ENCODE measurements at regions not wholly inside any gene's neighbourhood (a gene's known extent, or its start where the extent isn't known, plus 50 kb on each side); places are given as distances from the start of the nearest gene placed in this dataset.
"Not testable (repeated sequence)": the region's sequence is repeated elsewhere in the genome, so short reads cannot be mapped to it uniquely, and the experiment has no call there.

DNA sequence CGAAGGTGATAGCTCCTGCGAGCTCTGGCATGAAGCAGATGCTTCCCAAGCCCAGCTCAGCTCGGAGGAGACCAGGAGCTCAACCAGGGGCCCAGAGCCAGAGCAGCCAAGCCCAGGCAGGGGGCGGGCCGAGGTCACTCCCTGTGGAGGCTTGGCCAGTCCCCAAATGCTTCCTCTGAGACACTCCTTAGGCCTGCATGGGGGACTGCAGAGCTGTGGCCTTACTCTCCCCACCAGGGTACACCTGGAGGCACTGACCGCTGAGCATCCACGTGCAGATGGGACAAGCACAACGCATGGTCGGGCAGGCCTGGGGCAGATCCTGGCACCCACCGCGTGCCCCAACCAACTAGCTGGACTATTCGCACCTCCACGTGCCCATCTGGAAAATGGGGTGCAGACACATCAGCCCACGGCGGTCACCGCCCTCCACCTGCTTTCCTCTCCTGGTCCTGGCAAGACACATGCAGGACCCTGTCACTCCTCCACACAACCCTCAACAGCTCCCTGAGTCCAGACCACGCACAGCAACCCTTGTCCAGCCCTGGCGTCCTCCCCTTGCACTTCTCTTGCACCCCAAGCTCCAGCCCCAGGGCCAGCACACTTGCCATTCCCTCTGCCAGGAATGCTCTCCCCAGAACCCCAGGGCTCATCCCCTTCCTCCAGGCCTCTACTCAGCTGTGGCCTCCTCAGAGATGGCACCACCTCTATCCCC lies 164.7 kb upstream of the IQSEC1 start:
- no peak overlapping the region for H3K4me3 Mint-ChIP-seq
- no peaks in the 10 kb centered on the region for H3K9me3 Mint-ChIP-seq
- DNase-seq: no peak
- no peak overlapping the region for H3K27ac Mint-ChIP-seq
- H3K36me3 Mint-ChIP-seq: no peaks in the 10 kb centered on the region
- peaks cover 8% of the 10 kb centered on the region for H3K27me3 Mint-ChIP-seq
- H3K4me1 Mint-ChIP-seq: peaks cover 19% of the 10 kb centered on the region

DNA sequence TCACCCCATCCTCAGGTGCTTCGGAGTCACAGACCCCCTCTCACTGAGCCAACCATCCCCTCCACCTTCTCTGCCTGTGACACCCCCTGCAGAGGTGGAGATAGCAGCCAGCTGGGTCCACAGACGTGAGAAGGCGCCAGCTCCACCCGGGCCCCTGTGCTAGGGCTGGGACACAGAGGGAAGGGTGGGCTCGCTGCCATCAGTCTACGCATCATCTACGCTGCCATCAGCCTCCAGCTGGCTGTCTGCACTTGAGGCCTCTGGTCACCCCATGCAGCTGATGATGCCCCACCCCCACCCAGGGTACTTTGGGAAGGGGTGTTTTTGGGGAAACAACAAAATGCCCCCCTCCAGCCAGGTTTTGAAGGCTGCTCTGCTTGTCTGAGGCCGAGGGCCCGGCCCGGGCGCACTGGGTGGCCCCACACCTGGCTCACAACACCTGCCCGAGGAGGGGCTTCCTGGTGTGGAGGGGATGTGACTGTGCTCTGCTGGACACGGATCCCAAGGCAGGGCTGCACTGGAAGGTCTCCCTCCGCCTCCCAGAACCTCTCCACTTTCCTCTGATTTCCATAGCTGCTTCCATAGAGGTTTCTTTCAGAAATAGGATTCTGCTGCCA lies 163.4 kb upstream of the IQSEC1 start:
- Mint-ChIP-seq H3K27ac (no peak overlapping the region), H3K4me3 (no peak overlapping the region), H3K27me3 (peaks cover 8% of the 10 kb centered on the region), H3K36me3 (no peaks in the 10 kb centered on the region), H3K9me3 (no peaks in the 10 kb centered on the region), H3K4me1 (peaks cover 19% of the 10 kb centered on the region)
- no peak for DNase-seq

DNA sequence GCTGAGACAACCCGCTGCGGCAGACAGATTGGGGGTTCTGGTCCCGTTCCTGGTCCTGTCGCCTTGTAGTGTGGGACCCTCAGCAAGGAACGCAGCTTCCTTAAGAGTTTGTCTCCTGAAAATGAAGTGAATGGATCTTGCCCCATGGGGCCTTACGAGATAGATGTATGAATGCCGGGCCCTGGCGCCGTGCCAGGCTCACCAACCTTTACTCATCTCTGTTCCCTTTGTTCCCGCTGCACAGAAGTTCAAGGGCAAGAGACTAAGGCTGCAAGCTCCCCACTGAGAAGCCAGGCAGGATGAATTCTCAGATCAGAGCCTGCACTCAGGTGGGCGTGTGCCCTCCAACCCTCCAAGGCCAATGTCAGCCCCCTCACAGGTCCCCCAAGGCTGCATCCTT lies 162.7 kb upstream of the IQSEC1 start:
- Mint-ChIP-seq H3K27ac (no peak overlapping the region), H3K9me3 (no peaks in the 10 kb centered on the region), H3K27me3 (peaks cover 8% of the 10 kb centered on the region), H3K4me3 (no peak overlapping the region), H3K36me3 (no peaks in the 10 kb centered on the region), H3K4me1 (peaks cover 19% of the 10 kb centered on the region)
- no peak for DNase-seq

DNA sequence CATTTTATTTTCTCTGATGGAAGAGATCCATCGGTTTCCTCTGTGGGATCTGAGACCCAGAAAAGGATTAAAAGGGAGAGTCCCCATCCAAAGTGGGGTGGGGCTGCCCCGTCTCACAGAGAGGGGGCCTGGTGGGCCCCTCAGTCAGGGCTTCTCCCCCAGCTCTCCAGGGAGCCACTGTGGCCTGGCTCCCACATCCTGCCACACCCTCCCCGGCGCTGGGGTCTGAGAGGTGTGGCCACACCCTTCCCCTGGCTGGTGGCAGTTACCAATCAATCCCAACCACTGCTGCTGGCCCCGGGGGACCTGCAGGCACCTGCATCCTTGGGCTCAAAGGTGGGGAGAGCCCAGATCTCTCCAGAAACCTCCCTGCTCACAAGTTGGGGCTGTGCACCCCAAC lies 161.8 kb upstream of the IQSEC1 start:
- no peaks in the 10 kb centered on the region for H3K9me3 Mint-ChIP-seq
- no peaks in the 10 kb centered on the region for H3K36me3 Mint-ChIP-seq
- H3K4me3 Mint-ChIP-seq: no peak overlapping the region
- H3K27me3 Mint-ChIP-seq: peaks cover 8% of the 10 kb centered on the region
- peaks cover 19% of the 10 kb centered on the region for H3K4me1 Mint-ChIP-seq
- peak; percentile 28 for DNase-seq
- no peak overlapping the region for H3K27ac Mint-ChIP-seq

DNA sequence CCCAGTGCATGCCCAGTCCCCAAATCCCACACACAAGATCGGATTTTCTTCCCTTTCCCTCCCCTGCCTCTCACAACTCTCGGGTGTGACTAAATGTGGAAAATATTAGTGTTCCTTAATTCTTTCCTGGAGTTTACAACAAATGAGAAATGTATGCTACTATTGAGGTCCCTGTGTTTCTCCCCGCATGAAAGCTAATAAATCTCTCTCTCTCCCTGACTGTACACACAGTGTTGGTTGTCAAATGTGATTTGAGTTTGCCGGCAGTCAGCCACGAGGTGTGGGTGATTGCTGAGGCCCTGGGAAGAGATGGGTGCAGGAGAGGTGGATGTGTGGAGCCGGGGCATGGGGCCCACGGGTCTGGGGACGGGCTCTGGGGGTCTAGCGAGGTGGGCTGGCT lies 161.4 kb upstream of the IQSEC1 start:
- DNase-seq: no peak
- H3K36me3 Mint-ChIP-seq: no peaks in the 10 kb centered on the region
- no peak overlapping the region for H3K4me3 Mint-ChIP-seq
- H3K27me3 Mint-ChIP-seq: peaks cover 8% of the 10 kb centered on the region
- no peak overlapping the region for H3K27ac Mint-ChIP-seq
- no peaks in the 10 kb centered on the region for H3K9me3 Mint-ChIP-seq
- peaks cover 19% of the 10 kb centered on the region for H3K4me1 Mint-ChIP-seq

DNA sequence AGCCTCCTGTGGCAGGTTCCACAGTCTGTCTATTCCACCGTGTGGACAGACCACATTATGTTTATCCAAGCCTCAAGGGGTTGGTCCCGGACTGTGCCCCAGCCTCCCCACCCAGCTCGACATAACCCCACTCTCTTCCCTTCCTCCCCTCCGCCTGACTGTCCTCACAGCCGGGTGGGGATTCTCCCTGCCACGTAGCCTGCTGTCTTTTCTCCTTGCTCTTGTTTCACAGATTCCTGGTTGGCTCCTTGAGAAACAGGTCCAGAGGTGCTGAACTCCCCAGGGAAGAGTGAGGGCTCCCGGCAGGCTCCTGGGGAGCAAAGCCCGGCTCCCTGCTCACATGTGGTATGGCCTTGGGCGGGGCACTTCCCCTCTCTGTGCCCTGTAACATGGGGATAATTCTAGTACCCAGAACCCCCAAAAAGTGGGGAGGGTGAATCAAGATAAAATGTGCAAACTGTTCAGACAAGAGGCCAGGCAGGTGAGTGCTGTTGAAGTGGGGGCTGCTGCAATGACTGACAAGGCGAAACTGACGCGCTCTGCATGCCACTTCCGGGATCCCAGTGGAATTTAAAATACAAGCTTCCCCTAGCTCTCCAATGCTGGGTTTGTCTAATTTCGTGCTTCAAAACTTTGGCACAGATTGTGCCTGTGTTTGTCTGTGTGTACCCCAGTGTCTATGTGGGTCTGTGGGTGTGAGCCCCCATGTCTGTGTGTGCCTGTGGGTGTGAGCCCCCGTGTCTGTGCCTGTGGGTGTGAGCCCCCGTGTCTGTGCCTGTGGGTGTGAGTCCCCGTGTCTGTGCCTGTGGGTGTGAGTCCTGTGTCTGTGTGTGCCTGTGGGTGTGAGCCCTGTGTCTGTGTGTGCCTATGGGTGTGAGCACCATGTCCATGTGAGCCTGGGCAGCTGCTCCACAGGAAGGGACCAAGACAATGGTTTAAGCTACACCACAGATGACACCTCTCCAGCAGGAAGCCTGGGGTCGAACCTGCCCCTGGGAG lies 160.6 kb upstream of the IQSEC1 start:
- H3K27ac Mint-ChIP-seq: no peak overlapping the region
- peaks cover 19% of the 10 kb centered on the region for H3K4me1 Mint-ChIP-seq
- no peak for DNase-seq
- peaks cover 8% of the 10 kb centered on the region for H3K27me3 Mint-ChIP-seq
- H3K4me3 Mint-ChIP-seq: no peak overlapping the region
- no peaks in the 10 kb centered on the region for H3K36me3 Mint-ChIP-seq
- H3K9me3 Mint-ChIP-seq: no peaks in the 10 kb centered on the region

DNA sequence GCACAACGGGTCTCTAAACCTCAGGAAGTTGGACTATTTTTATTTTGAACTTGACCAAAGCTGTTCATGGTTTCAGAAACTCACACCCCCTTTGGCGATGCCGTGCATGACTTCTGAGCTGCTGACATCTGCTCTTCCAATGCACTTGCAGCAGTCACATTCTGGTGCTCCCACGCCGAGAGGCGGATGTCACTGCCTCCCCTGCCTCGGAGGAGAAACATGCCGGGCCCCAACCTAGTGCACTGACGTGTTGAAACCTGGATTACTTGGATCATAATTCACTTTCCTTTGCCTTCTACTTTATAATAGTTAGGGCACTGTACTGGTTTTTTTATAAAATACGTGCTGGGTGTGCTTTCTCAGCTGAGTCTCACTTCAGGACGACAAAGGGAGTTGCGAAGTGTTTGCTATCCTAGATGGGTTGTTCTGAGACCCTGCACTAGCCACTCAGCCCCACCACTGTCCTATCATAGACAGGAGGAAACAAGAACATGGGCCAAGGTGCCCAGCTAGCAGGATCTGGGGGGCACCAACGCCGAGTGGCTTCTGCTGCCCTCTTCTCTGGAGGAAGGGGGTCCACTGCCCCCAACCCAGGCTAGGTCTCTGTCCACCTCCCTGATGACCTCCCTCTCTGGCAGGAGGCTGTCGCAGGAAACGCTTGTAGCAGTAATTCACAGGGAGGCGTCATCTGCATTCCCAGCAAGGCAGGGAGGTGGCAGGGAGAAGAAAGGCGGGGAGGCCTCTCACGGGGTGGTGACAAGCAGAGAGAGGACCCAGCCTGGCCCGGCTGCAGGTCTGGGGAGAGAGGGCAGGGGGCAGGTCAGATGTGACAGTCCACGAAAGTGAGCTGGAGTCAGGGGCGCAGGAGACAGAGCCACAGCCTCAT lies 158.8 kb upstream of the IQSEC1 start:
- H3K27ac Mint-ChIP-seq: no peak overlapping the region
- no peaks in the 10 kb centered on the region for H3K9me3 Mint-ChIP-seq
- no peak overlapping the region for H3K4me3 Mint-ChIP-seq
- H3K27me3 Mint-ChIP-seq: peaks cover 8% of the 10 kb centered on the region
- H3K4me1 Mint-ChIP-seq: peaks cover 19% of the 10 kb centered on the region
- no peak for DNase-seq
- no peaks in the 10 kb centered on the region for H3K36me3 Mint-ChIP-seq

DNA sequence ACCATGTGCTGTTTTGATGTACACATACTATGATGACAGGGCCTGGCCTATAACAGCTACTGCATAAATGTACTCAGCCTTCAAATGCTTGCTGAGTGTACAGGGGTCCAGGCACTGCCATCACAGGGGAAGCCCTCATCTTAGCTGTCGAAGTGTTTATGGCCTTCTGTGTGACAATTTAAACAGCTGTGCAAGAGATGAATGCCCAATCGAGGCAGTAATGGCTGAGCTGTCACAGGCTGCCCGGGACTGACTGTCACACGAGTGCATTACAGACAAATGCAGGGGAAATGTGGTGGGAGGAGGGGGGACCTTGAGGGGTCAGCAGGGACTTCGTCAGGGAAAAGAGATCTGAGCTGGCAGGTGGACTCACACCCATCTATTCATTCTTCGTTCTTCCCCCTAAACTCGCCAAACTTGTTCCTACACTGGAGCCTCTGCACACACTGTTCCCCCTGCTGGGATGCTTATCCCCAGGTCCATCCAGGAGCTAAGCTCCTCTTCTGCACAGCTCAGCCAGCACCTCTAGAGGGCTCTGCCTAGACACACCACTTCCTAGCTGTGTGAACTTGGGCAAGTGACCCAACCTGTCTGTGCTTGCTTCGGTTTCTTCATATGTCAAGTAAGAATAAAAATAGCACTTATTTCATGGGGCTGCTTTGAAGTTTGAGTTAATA lies 156.2 kb upstream of the IQSEC1 start:
- Mint-ChIP-seq H3K27ac (no peak overlapping the region), H3K4me1 (peaks cover 8% of the 10 kb centered on the region), H3K9me3 (no peaks in the 10 kb centered on the region), H3K27me3 (peaks cover 4% of the 10 kb centered on the region), H3K36me3 (no peaks in the 10 kb centered on the region), H3K4me3 (no peak overlapping the region)
- no peak for DNase-seq

DNA sequence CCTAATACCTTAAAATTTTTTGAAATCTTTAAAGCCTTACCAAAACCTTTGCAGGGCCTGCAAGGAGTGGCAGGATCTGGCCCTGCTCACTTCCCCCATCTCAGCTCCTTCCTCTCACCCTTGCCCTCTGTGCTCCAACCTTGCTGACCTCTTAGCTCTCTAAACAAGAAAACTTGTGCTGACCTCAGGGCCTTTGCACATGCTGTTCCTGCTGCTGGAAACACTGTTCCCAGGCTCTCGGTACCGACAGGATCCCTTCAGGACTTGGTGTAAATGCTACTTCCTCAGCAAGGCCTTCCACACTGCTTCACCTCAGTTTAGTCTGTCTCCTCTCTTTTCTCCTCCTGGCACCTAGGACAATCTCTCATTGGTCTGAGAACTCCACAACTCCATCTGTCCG lies 155.4 kb upstream of the IQSEC1 start:
- H3K27ac Mint-ChIP-seq: no peak overlapping the region
- DNase-seq: no peak
- no peaks in the 10 kb centered on the region for H3K36me3 Mint-ChIP-seq
- H3K9me3 Mint-ChIP-seq: no peaks in the 10 kb centered on the region
- H3K4me3 Mint-ChIP-seq: no peak overlapping the region
- peaks cover 1% of the 10 kb centered on the region for H3K4me1 Mint-ChIP-seq
- peaks cover 2% of the 10 kb centered on the region for H3K27me3 Mint-ChIP-seq

DNA sequence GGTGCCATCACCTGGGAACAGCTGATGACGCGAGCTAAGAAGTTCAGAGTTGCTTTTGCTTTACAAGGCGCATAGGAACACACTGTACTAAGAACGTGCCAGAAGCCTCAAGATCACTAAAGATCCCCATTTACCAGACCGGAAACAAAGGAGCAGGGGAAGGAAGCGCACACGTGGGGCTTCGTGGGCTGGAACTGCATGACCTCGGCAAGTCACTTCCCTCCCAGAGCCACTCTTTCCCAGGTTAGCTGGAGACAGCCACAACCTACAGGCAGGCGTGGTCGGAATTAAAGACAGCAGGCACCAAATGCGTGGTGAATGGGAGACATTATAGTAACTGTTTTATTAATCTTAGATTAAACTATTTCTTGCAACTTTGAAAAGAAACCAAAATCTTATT lies 154.9 kb upstream of the IQSEC1 start:
- not testable (repeated sequence) for DNase-seq, H3K4me1 Mint-ChIP-seq, H3K27me3 Mint-ChIP-seq, H3K36me3 Mint-ChIP-seq, H3K4me3 Mint-ChIP-seq, H3K27ac Mint-ChIP-seq, H3K9me3 Mint-ChIP-seq

DNA sequence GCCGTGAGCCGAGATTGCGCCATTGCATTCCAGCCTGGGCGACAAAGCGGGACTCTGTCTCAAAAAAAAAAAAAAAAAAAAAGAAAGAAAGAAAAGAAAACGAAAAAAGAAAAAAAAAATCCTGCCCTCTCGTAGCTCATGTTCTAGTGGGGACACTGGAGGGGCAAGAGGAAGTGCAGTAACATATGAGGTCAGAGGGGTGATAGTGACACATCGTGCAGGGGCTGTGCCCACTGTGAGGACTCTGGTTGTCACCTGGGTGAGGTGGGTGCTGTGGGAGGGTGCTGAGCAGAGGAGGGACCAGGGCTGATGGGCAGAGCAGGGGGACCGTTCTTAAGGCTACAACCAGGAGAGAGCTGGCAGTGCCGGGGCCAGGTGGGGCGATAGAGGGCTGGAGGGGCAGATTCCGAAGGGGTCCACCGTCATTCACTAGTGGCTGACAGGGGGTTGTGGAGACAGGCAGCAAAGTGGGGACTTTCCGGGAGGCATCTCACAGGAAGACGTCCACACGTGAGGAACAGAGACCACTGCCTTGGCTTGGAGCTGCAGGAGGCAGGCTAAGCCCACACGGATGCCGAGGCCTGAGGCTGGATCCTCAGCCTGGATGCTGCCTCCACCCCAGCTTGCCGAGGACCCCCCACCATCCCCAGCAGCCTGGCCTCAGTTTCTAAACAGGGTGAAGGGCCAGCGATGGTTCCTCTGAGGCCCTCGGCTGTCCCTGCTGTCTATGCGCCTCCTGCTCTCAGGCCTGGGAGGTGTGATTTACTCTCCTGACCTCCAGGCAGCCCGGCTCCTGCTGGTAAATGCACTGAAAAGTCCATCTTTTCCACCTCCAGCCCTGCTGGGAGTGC lies 154.3 kb upstream of the IQSEC1 start:
- Mint-ChIP-seq H3K27ac (no peak overlapping the region), H3K9me3 (no peaks in the 10 kb centered on the region)

DNA sequence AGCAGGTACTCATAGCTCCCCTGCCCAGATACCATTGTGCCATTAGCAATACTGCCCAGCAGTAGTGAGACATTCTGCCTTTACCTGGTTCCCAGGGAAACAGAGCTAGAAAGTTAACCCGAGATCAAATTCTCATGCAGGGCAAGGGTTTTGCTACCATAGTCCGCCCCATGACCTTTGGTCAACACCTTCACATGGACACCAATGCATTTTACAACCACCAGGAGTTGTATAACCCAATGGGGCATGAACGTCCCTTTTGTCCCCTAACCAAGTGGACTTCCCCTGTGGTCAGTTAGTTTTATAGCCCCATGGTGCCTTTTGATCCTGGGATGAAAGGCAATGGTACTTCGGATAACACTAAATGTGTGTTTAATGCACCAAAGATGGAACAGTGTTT lies 151.7 kb upstream of the IQSEC1 start:
- H3K9me3 Mint-ChIP-seq: no peaks in the 10 kb centered on the region
- no peaks in the 10 kb centered on the region for H3K27me3 Mint-ChIP-seq
- no peak overlapping the region for H3K27ac Mint-ChIP-seq
- no peaks in the 10 kb centered on the region for H3K36me3 Mint-ChIP-seq
- no peak for DNase-seq
- no peak overlapping the region for H3K4me3 Mint-ChIP-seq
- peaks cover 3% of the 10 kb centered on the region for H3K4me1 Mint-ChIP-seq

More for the DNA sequence above, 154.3 kb upstream of the IQSEC1 start:
- peaks cover 3% of the 10 kb centered on the region for H3K4me1 Mint-ChIP-seq
- no peak for DNase-seq
- H3K27me3 Mint-ChIP-seq: no peaks in the 10 kb centered on the region
- no peak overlapping the region for H3K4me3 Mint-ChIP-seq
- no peaks in the 10 kb centered on the region for H3K36me3 Mint-ChIP-seq

DNA sequence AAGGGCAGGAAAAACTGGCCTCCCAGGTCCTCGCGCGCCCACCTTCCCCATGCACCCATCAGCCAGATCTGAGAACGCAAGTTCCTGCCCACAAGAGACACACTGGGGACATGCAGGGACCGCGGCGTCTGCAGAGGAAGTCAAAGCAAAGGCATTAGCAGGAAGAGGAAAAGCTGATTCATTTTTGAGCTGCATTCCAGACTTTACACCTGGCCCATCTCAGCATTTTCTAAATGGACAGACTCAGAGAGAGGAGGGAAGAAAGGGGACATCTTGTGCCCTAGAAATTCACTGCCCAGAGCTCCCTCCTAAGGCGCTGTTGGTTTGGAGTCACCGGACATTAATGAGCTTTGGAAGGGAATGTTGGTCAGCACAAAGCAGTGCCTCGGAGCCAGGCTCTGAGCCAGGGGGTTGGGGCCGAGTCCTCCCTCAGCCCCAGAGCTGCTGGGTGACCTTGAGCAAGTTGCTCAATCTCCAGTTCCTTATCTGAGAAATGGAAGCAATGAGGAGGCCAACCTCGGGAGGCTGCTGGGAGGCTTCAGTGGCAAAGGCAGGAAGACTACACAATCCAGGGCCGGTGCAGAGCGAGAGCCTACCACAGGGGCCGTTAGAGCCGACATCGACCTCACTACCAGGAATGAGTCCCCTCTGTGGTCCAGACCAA lies 150.5 kb upstream of the IQSEC1 start:
- no peaks in the 10 kb centered on the region for H3K9me3 Mint-ChIP-seq
- H3K4me3 Mint-ChIP-seq: no peak overlapping the region
- DNase-seq: no peak
- H3K27ac Mint-ChIP-seq: no peak overlapping the region
- H3K4me1 Mint-ChIP-seq: peaks cover 3% of the 10 kb centered on the region
- no peaks in the 10 kb centered on the region for H3K27me3 Mint-ChIP-seq
- H3K36me3 Mint-ChIP-seq: no peaks in the 10 kb centered on the region
